HEK293 (cell line): ENCODE measurements at regions not wholly inside any gene's neighbourhood (a gene's known extent, or its start where the extent isn't known, plus 50 kb on each side); places are given as distances from the start of the nearest gene placed in this dataset.

Experiments
- GLIS2 ChIP-seq: fragments of 450-650 bp; formaldehyde crosslinking; IDR thresholded peaks from 2 replicates; pipeline ENCODE4 v1.5.1; 2016; ENCODE audit warnings: missing biosample characterization, missing genetic modification characterization
- ZBTB21 ChIP-seq: fragments of 450-650 bp; formaldehyde crosslinking; IDR thresholded peaks from 2 replicates; pipeline ENCODE4 v1.5.1; 2017; ENCODE audit warnings: missing biosample characterization, missing genetic modification characterization
- ZNF140 ChIP-seq: fragments of 450-650 bp; formaldehyde crosslinking; IDR thresholded peaks from 2 replicates; pipeline ENCODE4 v1.5.1; 2016; ENCODE audit warnings: missing biosample characterization, missing genetic modification characterization
- ZNF16 ChIP-seq: fragments of 450-650 bp; formaldehyde crosslinking; IDR thresholded peaks from 2 replicates; pipeline ENCODE4 v1.5.1; 2016; ENCODE audit warnings: low read depth, missing biosample characterization, missing genetic modification characterization
- ZNF324 ChIP-seq: fragments of 450-650 bp; formaldehyde crosslinking; IDR thresholded peaks from 2 replicates; pipeline ENCODE4 v1.5.1; 2016; ENCODE audit warnings: missing biosample characterization, missing genetic modification characterization
- ZNF621 ChIP-seq: fragments of 450-650 bp; formaldehyde crosslinking; IDR thresholded peaks from 2 replicates; pipeline ENCODE4 v1.5.1; 2017; ENCODE audit warnings: missing biosample characterization, missing genetic modification characterization
- ZNF629 ChIP-seq: fragments of 450-650 bp; formaldehyde crosslinking; IDR thresholded peaks from 2 replicates; pipeline ENCODE4 v1.5.1; 2017; ENCODE audit warnings: missing biosample characterization, missing genetic modification characterization
- ZNF792 ChIP-seq: fragments of 450-650 bp; formaldehyde crosslinking; IDR thresholded peaks from 2 replicates; pipeline ENCODE4 v1.5.1; 2016; ENCODE audit warnings: missing biosample characterization, missing genetic modification characterization
- TF ChIP-seq, protein P1 (sequence below): fragments of 450-650 bp; formaldehyde crosslinking; IDR thresholded peaks from 2 replicates; pipeline ENCODE4 v1.5.1; 2016; ENCODE audit warnings: missing biosample characterization, missing genetic modification characterization
- TF ChIP-seq, protein P2 (sequence below): fragments of 450-650 bp; formaldehyde crosslinking; IDR thresholded peaks from 2 replicates; pipeline ENCODE4 v1.5.1; 2016; ENCODE audit warnings: missing biosample characterization, missing genetic modification characterization
- TF ChIP-seq, protein P3 (sequence below): fragments of 450-650 bp; formaldehyde crosslinking; IDR thresholded peaks from 2 replicates; pipeline ENCODE4; 2016; ENCODE audit warnings: missing biosample characterization, missing genetic modification characterization

DNA sequence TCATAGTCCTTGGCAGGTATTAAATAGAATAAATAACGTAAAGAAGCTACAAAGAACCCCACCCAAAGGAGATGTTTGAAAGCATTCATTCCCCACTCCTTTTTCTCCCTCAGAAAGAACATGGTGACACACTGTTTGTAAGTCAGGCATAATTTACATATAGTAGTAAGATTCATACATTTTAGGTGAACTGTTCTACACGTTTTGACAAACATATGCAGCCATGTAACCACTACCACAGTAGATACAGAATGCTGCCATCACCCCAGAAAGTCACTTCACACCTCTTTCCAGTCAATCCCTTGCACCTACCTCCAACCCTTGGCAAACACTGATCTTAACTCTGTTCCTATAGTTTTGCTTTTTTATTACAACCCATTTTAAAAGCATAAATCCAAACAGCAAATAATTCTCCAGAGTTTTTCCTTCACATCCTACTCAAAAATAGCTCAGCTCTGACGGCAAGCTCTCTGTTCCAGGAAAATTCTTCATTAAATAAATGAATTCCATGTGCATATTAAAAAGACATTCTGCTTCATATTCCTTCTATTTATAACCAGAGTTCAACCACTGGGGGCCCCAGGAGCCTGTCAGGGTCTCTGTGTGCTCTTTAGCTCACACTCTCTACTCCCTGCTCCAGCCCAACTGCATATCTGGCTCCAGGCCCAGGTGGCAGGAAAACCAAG is 258.8 kb downstream of the PLPP3 start:
- TF ChIP-seq, protein P1, sequence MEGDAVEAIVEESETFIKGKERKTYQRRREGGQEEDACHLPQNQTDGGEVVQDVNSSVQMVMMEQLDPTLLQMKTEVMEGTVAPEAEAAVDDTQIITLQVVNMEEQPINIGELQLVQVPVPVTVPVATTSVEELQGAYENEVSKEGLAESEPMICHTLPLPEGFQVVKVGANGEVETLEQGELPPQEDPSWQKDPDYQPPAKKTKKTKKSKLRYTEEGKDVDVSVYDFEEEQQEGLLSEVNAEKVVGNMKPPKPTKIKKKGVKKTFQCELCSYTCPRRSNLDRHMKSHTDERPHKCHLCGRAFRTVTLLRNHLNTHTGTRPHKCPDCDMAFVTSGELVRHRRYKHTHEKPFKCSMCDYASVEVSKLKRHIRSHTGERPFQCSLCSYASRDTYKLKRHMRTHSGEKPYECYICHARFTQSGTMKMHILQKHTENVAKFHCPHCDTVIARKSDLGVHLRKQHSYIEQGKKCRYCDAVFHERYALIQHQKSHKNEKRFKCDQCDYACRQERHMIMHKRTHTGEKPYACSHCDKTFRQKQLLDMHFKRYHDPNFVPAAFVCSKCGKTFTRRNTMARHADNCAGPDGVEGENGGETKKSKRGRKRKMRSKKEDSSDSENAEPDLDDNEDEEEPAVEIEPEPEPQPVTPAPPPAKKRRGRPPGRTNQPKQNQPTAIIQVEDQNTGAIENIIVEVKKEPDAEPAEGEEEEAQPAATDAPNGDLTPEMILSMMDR (tag by site-specific recombination), result no peak
- TF ChIP-seq GLIS2 (tag by site-specific recombination) (no peak), ZNF629 (tag by site-specific recombination) (no peak), ZNF140 (tag by site-specific recombination) (no peak), ZNF621 (no peak), ZNF16 (tag by site-specific recombination) (no peak), ZNF324 (tag by site-specific recombination) (no peak), ZBTB21 (no peak), ZNF792 (tag by site-specific recombination) (no peak)
- TF ChIP-seq, protein P2, sequence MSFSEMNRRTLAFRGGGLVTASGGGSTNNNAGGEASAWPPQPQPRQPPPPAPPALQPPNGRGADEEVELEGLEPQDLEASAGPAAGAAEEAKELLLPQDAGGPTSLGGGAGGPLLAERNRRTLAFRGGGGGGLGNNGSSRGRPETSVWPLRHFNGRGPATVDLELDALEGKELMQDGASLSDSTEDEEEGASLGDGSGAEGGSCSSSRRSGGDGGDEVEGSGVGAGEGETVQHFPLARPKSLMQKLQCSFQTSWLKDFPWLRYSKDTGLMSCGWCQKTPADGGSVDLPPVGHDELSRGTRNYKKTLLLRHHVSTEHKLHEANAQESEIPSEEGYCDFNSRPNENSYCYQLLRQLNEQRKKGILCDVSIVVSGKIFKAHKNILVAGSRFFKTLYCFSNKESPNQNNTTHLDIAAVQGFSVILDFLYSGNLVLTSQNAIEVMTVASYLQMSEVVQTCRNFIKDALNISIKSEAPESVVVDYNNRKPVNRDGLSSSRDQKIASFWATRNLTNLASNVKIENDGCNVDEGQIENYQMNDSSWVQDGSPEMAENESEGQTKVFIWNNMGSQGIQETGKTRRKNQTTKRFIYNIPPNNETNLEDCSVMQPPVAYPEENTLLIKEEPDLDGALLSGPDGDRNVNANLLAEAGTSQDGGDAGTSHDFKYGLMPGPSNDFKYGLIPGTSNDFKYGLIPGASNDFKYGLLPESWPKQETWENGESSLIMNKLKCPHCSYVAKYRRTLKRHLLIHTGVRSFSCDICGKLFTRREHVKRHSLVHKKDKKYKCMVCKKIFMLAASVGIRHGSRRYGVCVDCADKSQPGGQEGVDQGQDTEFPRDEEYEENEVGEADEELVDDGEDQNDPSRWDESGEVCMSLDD (tag by site-specific recombination), result no peak
- TF ChIP-seq, protein P3, sequence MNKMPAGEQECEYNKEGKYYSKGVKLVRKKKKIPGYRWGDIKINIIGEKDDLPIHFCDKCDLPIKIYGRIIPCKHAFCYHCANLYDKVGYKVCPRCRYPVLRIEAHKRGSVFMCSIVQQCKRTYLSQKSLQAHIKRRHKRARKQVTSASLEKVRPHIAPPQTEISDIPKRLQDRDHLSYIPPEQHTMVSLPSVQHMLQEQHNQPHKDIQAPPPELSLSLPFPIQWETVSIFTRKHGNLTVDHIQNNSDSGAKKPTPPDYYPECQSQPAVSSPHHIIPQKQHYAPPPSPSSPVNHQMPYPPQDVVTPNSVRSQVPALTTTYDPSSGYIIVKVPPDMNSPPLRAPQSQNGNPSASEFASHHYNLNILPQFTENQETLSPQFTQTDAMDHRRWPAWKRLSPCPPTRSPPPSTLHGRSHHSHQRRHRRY (tag by site-specific recombination), result no peak
